Mesenchymal stem cell (in vitro differentiated cells and primary cell): ENCODE measurements at regions not wholly inside any gene's neighbourhood (a gene's known extent, or its start where the extent isn't known, plus 50 kb on each side); places are given as distances from the start of the nearest gene placed in this dataset.

Experiments
- DNase-seq: peaks from one replicate; pipeline ENCODE4 v3.0.0-alpha.2; 2013
- H2AFZ ChIP-seq: one replicate; pipeline ENCODE4 v1.6.1; 2013; ENCODE audit warnings: low read depth, mild to moderate bottlenecking, control low read depth, inconsistent platforms, low read length, moderate library complexity
- H2AK5ac ChIP-seq: 2 replicates; pipeline ENCODE4 v1.6.1; 2013; ENCODE audit warnings: low read length, moderate library complexity, mild to moderate bottlenecking, inconsistent platforms; ENCODE audit not compliant: severe bottlenecking
- H2BK120ac ChIP-seq: one replicate; pipeline ENCODE4 v1.6.1; 2013; ENCODE audit warnings: low read depth, mild to moderate bottlenecking, inconsistent platforms, low read length, moderate library complexity
- H2BK12ac ChIP-seq, 2 experiments: one replicate each; pipeline ENCODE4 v1.6.1; 2013; ENCODE audit warnings: inconsistent platforms in 2 of 2, low read length in 2 of 2, mild to moderate bottlenecking in 2 of 2, moderate library complexity in 2 of 2, control low read depth in 1 of 2
- H2BK15ac ChIP-seq: one replicate; pipeline ENCODE4 v1.6.1; 2013; ENCODE audit warnings: mild to moderate bottlenecking, low read depth, inconsistent platforms; ENCODE audit not compliant: poor library complexity, severe bottlenecking
- H2BK5ac ChIP-seq: 2 replicates; pipeline ENCODE4 v1.6.1; 2013; ENCODE audit warnings: low read depth, mild to moderate bottlenecking, low read length, control low read depth, inconsistent platforms; ENCODE audit not compliant: poor library complexity, severe bottlenecking
- H3K14ac ChIP-seq, 2 experiments: one replicate each; pipeline ENCODE4 v1.6.1; 2013; ENCODE audit warnings: inconsistent platforms in 2 of 2, low read length in 2 of 2, control low read depth in 1 of 2, mild to moderate bottlenecking in 1 of 2, moderate library complexity in 1 of 2
- H3K18ac ChIP-seq, 2 experiments: one replicate each; pipeline ENCODE4 v1.6.1; 2013; ENCODE audit warnings: inconsistent platforms in 2 of 2, low read length in 2 of 2, control low read depth in 1 of 2, low read depth in 1 of 2, mild to moderate bottlenecking in 1 of 2
- H3K23ac ChIP-seq, 2 experiments: one replicate each; pipeline ENCODE4 v1.6.1; 2013; ENCODE audit warnings: inconsistent platforms in 2 of 2, low read length in 2 of 2, mild to moderate bottlenecking in 2 of 2, moderate library complexity in 2 of 2, control low read depth in 1 of 2
- H3K27ac ChIP-seq: 2 replicates; pipeline ENCODE4 v1.5.1; 2013; ENCODE audit warnings: mild to moderate bottlenecking, moderate library complexity, low read length, control low read depth, inconsistent platforms; ENCODE audit not compliant: poor library complexity, severe bottlenecking
- H3K27me3 ChIP-seq, 2 experiments: 2 replicates each; pipeline versions ENCODE4 v1.6.1 to v1.7.0; 2013; ENCODE audit warnings: low read length in 2 of 2, mild to moderate bottlenecking in 2 of 2, moderate library complexity in 2 of 2, control low read depth in 1 of 2, inconsistent platforms in 1 of 2; ENCODE audit not compliant: control insufficient read depth in 1 of 2, insufficient read depth in 1 of 2
- H3K36me3 ChIP-seq, 2 experiments: 2 replicates each; pipeline versions ENCODE4 v1.6.1 to v1.7.0; 2013; ENCODE audit warnings: low read length in 2 of 2, control low read depth in 1 of 2, inconsistent platforms in 1 of 2, low read depth in 1 of 2, mild to moderate bottlenecking in 1 of 2; ENCODE audit not compliant: insufficient read depth in 2 of 2, control insufficient read depth in 1 of 2
- H3K4ac ChIP-seq, 2 experiments: one replicate each; pipeline ENCODE4 v1.6.1; 2013; ENCODE audit warnings: inconsistent platforms in 2 of 2, low read length in 2 of 2, mild to moderate bottlenecking in 2 of 2, moderate library complexity in 2 of 2, control low read depth in 1 of 2, low read depth in 1 of 2
- H3K4me1 ChIP-seq: 2 replicates; pipeline ENCODE4 v1.6.1; 2013; ENCODE audit warnings: low read depth, low read length, control low read depth; ENCODE audit not compliant: control insufficient read depth, insufficient read depth
- H3K4me2 ChIP-seq: 2 replicates; pipeline ENCODE4 v1.6.1; 2013; ENCODE audit warnings: low read length, mild to moderate bottlenecking, inconsistent platforms; ENCODE audit not compliant: poor library complexity, severe bottlenecking
- H3K4me3 ChIP-seq, 2 experiments: 2 replicates each; pipeline versions ENCODE4 v1.5.1 to v1.7.0; 2013; ENCODE audit warnings: low read length in 2 of 2, mild to moderate bottlenecking in 2 of 2, control low read depth in 1 of 2, low read depth in 1 of 2; ENCODE audit not compliant: insufficient read depth in 1 of 2
- H3K79me1 ChIP-seq: replicated peaks from 2 replicates; pipeline ENCODE4 v1.6.1; 2013; ENCODE audit warnings: mild to moderate bottlenecking, control low read depth, low read length, inconsistent platforms; ENCODE audit not compliant: poor library complexity, severe bottlenecking
- H3K9ac ChIP-seq: 2 replicates; pipeline ENCODE4 v1.7.0; 2013; ENCODE audit warnings: mild to moderate bottlenecking, low read length, moderate library complexity
- H3K9me3 ChIP-seq: 2 replicates; pipeline ENCODE4 v1.7.0; 2013; ENCODE audit warnings: mild to moderate bottlenecking, low read length; ENCODE audit not compliant: control insufficient read depth
- H4K8ac ChIP-seq: one replicate; pipeline ENCODE4 v1.6.1; 2013; ENCODE audit warnings: inconsistent platforms, mild to moderate bottlenecking, low read length, moderate library complexity
- H4K91ac ChIP-seq: one replicate; pipeline ENCODE4 v1.6.1; 2013; ENCODE audit warnings: mild to moderate bottlenecking, low read length, inconsistent platforms
- whole genome bisulfite sequencing: methylation state at CpG from one replicate; pipeline ENCODE4 v1.1.7; 2013; ENCODE audit warnings: mixed read lengths; 5-methylcytosine and 5-hydroxymethylcytosine counted together

DNA sequence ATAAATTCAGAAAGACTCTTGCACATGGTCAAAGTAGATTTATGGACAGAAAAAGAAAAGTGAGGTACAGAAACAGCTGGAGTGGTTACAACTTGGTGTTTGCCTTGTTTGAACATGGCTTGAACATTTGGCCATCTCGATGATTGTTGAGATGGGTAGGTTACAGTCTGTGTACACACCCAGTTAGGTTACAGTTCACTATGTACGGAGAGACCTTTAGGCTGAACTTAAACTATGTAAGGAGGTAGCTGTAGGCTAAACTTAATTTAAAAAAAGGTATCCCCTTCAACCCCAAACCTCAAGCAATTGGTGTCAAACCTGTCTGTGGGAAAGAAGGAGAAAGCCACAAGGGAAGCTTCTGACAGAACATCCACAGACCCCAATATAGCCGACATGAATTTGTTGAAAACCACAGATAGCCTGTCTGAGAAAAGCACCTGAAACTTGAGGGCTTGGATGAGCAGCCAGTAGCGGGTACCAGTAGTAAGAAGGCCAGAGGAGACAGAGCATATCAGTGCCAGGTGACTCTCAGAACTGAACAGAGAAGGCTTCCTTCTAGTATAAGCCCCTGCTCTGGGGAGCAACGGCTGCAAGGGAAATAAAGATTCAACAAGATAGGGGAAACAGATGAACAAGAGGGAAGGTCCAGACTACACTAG is 247.9 kb upstream of the GALNTL6 start:
- H3K36me3 ChIP-seq: no peaks in the 10 kb centered on the region

DNA sequence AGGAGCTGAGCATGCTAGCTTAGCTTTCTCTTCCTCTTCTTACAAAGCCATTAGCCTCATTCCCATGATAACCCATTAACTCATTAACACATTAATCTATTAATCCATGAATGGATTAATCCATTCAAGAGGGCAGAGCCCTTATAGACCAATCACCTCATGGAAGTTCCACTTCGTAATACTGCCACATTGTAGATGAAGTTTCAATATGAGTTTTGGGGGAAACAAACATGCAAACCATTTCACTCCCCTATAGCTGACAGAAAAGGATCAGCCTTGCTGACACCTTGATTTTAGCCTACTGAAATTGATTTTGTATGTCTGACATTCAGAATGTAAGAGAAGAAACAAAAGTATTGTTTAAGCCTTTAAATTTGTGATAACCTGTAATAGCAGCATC is 251.8 kb upstream of the GALNTL6 start:
- no peak overlapping the region for H2AFZ ChIP-seq
- no peak overlapping the region for H3K4ac ChIP-seq
- no peaks in the 10 kb centered on the region for H3K4me1 ChIP-seq
- no peak overlapping the region for H2AK5ac ChIP-seq
- DNase-seq: no peak
- no peak overlapping the region for H4K91ac ChIP-seq
- no peaks in the 10 kb centered on the region for H3K36me3 ChIP-seq
- H3K79me1 ChIP-seq: no peaks in the 10 kb centered on the region
- H3K4me3 ChIP-seq: no peak overlapping the region
- no peaks in the 10 kb centered on the region for H3K27me3 ChIP-seq
- H3K27ac ChIP-seq: no peak overlapping the region
- no peak overlapping the region for H3K18ac ChIP-seq
- H4K8ac ChIP-seq: no peak overlapping the region
- H3K9ac ChIP-seq: no peak overlapping the region
- H3K9me3 ChIP-seq: peaks cover 3% of the 10 kb centered on the region
- no peak overlapping the region for H3K4me2 ChIP-seq
- H2BK12ac ChIP-seq: no peak overlapping the region
- no peak overlapping the region for H3K23ac ChIP-seq
- H2BK120ac ChIP-seq: no peak overlapping the region
- H2BK15ac ChIP-seq: no peak overlapping the region
- no peak overlapping the region for H2BK5ac ChIP-seq
- H3K14ac ChIP-seq: no peak overlapping the region
- 75% methylated on average over 1 of the region's 1 CpG for WGBS

More for the DNA sequence above, 247.9 kb upstream of the GALNTL6 start:
- H3K27ac ChIP-seq: no peak overlapping the region
- no peak overlapping the region for H2BK120ac ChIP-seq
- no peaks in the 10 kb centered on the region for H3K79me1 ChIP-seq
- H3K18ac ChIP-seq: no peak overlapping the region
- no peak for DNase-seq
- no peaks in the 10 kb centered on the region for H3K27me3 ChIP-seq
- no peaks in the 10 kb centered on the region for H3K4me1 ChIP-seq
- no peak overlapping the region for H2BK12ac ChIP-seq
- H3K4me3 ChIP-seq: no peak overlapping the region
- no peak overlapping the region for H3K14ac ChIP-seq
- WGBS: 66% methylated on average over 4 of the region's 5 CpGs
- no peak overlapping the region for H2AFZ ChIP-seq
- H3K9me3 ChIP-seq: peaks cover 3% of the 10 kb centered on the region
- H2AK5ac ChIP-seq: no peak overlapping the region
- no peak overlapping the region for H3K9ac ChIP-seq
- H3K4me2 ChIP-seq: no peak overlapping the region
- no peak overlapping the region for H2BK5ac ChIP-seq
- no peak overlapping the region for H4K91ac ChIP-seq
- H4K8ac ChIP-seq: no peak overlapping the region
- no peak overlapping the region for H3K4ac ChIP-seq
- no peak overlapping the region for H2BK15ac ChIP-seq
- H3K23ac ChIP-seq: no peak overlapping the region

DNA sequence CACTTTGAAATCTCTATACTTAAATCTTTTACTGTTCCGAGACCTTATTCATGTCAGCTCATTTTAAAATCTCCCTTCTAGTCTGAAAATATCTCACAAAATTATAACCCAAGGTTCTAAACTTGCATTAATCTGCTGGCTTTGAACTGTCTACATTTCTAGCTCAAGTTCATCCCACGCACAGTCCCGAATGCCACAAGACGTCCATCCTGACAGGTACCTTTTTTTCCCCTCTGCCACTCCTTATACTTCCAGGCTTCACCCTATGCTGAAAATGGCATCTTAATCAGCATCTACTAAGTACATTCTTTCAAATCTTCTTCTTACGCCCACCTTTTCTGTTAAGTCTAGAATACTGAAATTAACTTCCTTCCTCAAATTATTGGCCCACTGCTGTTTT is 259.2 kb upstream of the GALNTL6 start:
- Histone ChIP-seq H3K27me3 (no peaks in the 10 kb centered on the region), H4K91ac (no peak overlapping the region), H3K79me1 (no peaks in the 10 kb centered on the region), H3K14ac (no peak overlapping the region), H2AK5ac (no peak overlapping the region), H3K4ac (no peak overlapping the region), H3K18ac (no peak overlapping the region), H3K23ac (no peak overlapping the region), H2BK12ac (no peak overlapping the region), H3K9me3 (peaks cover 3% of the 10 kb centered on the region), H3K4me2 (no peak overlapping the region), H2AFZ (no peak overlapping the region), H3K4me3 (no peak overlapping the region), H2BK120ac (no peak overlapping the region), H3K9ac (no peak overlapping the region), H4K8ac (no peak overlapping the region), H3K27ac (no peak overlapping the region), H3K36me3 (no peaks in the 10 kb centered on the region), H2BK5ac (no peak overlapping the region), H2BK15ac (no peak overlapping the region), H3K4me1 (no peaks in the 10 kb centered on the region)
- no peak for DNase-seq
- 91% methylated on average over 5 of the region's 5 CpGs for WGBS

DNA sequence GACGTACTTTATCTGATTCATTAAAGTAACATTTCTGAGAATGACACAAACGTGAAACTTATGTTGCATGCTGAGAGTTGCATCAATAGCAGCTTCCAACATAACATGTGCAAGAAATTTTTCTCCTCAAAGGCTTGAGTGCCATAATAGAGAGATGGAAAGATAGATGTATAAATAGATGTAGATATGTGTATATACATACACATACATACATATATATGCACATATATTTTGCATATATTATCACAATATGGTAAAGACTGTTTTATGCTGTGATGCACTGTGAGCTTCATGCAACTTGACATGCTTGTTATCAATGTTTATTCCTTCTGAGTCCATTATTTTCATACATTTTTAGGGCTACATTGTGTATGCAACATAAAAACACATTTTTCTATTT is 270.6 kb upstream of the GALNTL6 start:
- no peak overlapping the region for H3K18ac ChIP-seq
- WGBS: 100% methylated on average over 1 of the region's 2 CpGs
- no peak overlapping the region for H3K9ac ChIP-seq

More for the DNA sequence above, 270.6 kb upstream of the GALNTL6 start:
- no peak overlapping the region for H3K23ac ChIP-seq
- H3K14ac ChIP-seq: no peak overlapping the region
- H3K4me3 ChIP-seq: no peak overlapping the region
- H4K91ac ChIP-seq: no peak overlapping the region
- no peak overlapping the region for H4K8ac ChIP-seq
- no peak overlapping the region for H2BK12ac ChIP-seq
- H3K9me3 ChIP-seq: peaks cover 19% of the 10 kb centered on the region
- no peak overlapping the region for H2AK5ac ChIP-seq
- no peak overlapping the region for H2BK5ac ChIP-seq
- H2AFZ ChIP-seq: no peak overlapping the region
- H2BK15ac ChIP-seq: no peak overlapping the region
- H3K4me2 ChIP-seq: no peak overlapping the region
- H3K36me3 ChIP-seq: no peaks in the 10 kb centered on the region
- H3K79me1 ChIP-seq: no peaks in the 10 kb centered on the region
- no peaks in the 10 kb centered on the region for H3K27me3 ChIP-seq
- no peak overlapping the region for H2BK120ac ChIP-seq
- no peaks in the 10 kb centered on the region for H3K4me1 ChIP-seq
- no peak for DNase-seq
- no peak overlapping the region for H3K27ac ChIP-seq
- H3K4ac ChIP-seq: no peak overlapping the region
